ENCODE measurements at regions not wholly inside any gene's neighbourhood (a gene's known extent, or its start where the extent isn't known, plus 50 kb on each side); places are given as distances from the start of the nearest gene placed in this dataset.

DNA sequence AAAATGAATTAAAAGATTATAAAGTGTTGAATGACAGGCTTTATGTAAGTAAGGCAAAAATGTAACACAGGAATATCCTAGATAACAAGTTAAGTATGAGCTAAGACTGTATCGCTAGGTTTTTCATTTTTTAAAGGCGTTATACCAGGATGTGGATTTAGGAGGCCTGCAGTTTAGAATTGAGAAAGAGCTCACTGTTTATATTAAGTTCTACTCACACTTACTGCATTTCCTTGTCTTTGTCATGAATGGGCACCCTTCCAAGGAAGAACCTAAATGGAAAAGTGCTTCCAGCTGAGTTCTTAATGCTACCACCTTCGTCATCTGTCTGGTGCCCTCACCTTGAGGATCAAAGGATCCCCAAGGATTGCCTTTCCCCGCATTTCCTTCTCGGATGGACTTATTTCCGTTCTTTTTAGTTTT is 148.7 kb downstream of the SOX4 start:
- TF ChIP-seq, protein P1, sequence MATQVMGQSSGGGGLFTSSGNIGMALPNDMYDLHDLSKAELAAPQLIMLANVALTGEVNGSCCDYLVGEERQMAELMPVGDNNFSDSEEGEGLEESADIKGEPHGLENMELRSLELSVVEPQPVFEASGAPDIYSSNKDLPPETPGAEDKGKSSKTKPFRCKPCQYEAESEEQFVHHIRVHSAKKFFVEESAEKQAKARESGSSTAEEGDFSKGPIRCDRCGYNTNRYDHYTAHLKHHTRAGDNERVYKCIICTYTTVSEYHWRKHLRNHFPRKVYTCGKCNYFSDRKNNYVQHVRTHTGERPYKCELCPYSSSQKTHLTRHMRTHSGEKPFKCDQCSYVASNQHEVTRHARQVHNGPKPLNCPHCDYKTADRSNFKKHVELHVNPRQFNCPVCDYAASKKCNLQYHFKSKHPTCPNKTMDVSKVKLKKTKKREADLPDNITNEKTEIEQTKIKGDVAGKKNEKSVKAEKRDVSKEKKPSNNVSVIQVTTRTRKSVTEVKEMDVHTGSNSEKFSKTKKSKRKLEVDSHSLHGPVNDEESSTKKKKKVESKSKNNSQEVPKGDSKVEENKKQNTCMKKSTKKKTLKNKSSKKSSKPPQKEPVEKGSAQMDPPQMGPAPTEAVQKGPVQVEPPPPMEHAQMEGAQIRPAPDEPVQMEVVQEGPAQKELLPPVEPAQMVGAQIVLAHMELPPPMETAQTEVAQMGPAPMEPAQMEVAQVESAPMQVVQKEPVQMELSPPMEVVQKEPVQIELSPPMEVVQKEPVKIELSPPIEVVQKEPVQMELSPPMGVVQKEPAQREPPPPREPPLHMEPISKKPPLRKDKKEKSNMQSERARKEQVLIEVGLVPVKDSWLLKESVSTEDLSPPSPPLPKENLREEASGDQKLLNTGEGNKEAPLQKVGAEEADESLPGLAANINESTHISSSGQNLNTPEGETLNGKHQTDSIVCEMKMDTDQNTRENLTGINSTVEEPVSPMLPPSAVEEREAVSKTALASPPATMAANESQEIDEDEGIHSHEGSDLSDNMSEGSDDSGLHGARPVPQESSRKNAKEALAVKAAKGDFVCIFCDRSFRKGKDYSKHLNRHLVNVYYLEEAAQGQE (IDR thresholded peaks at IDR 0.05; ENCODE audit: insufficient replicate concordance, low read depth), result no peak
- TF ChIP-seq, protein P2, sequence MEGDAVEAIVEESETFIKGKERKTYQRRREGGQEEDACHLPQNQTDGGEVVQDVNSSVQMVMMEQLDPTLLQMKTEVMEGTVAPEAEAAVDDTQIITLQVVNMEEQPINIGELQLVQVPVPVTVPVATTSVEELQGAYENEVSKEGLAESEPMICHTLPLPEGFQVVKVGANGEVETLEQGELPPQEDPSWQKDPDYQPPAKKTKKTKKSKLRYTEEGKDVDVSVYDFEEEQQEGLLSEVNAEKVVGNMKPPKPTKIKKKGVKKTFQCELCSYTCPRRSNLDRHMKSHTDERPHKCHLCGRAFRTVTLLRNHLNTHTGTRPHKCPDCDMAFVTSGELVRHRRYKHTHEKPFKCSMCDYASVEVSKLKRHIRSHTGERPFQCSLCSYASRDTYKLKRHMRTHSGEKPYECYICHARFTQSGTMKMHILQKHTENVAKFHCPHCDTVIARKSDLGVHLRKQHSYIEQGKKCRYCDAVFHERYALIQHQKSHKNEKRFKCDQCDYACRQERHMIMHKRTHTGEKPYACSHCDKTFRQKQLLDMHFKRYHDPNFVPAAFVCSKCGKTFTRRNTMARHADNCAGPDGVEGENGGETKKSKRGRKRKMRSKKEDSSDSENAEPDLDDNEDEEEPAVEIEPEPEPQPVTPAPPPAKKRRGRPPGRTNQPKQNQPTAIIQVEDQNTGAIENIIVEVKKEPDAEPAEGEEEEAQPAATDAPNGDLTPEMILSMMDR (IDR thresholded peaks at IDR 0.05; ENCODE audit: insufficient read depth, low read length), result no peak
- TF ChIP-seq POLR2AphosphoS5 (IDR thresholded peaks at IDR 0.05; ENCODE audit: low read depth) (no peak), SPI1 (IDR thresholded peaks at IDR 0.05; ENCODE audit: borderline replicate concordance, low read depth) (no peak), GABPA (IDR thresholded peaks at IDR 0.05; ENCODE audit: low read depth) (no peak)
- DNase-seq (ENCODE audit: low read depth in 1 of 2, low spot score in 1 of 2), result no peak
- Histone ChIP-seq H3K4me3 (replicated peaks; ENCODE audit: insufficient read depth, low read length) (no peak overlapping the region), H3K27me3 (ENCODE audit: insufficient read depth, poor library complexity, severe bottlenecking) (no peaks in the 10 kb centered on the region), H3K27ac (replicated peaks) (no peak overlapping the region)

DNA sequence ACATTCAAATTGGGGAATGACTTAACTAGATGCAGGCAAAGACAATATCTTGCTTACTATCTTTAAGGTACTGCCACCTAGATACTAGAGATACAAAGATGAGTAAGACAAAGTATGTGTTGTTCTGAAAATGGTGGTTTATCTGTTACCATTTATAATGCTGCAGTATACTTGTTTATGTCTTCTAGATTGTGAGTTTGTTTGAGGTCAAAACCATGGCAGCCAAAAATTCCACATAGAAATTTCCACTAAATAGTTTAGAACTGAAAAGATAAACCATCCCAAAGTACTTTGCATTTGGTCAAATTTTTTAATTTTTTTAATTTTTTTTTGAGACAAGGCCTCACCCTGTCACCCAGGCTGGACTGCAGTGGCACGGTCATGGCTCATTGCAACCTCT is 150.8 kb downstream of the SOX4 start:
- DNase-seq (ENCODE audit: low read depth in 1 of 2, low spot score in 1 of 2), result no peak
- Histone ChIP-seq H3K27ac (replicated peaks) (no peak overlapping the region), H3K27me3 (ENCODE audit: insufficient read depth, poor library complexity, severe bottlenecking) (no peaks in the 10 kb centered on the region), H3K4me3 (replicated peaks; ENCODE audit: insufficient read depth, low read length) (no peak overlapping the region)
- TF ChIP-seq SPI1 (IDR thresholded peaks at IDR 0.05; ENCODE audit: borderline replicate concordance, low read depth), result no peak

DNA sequence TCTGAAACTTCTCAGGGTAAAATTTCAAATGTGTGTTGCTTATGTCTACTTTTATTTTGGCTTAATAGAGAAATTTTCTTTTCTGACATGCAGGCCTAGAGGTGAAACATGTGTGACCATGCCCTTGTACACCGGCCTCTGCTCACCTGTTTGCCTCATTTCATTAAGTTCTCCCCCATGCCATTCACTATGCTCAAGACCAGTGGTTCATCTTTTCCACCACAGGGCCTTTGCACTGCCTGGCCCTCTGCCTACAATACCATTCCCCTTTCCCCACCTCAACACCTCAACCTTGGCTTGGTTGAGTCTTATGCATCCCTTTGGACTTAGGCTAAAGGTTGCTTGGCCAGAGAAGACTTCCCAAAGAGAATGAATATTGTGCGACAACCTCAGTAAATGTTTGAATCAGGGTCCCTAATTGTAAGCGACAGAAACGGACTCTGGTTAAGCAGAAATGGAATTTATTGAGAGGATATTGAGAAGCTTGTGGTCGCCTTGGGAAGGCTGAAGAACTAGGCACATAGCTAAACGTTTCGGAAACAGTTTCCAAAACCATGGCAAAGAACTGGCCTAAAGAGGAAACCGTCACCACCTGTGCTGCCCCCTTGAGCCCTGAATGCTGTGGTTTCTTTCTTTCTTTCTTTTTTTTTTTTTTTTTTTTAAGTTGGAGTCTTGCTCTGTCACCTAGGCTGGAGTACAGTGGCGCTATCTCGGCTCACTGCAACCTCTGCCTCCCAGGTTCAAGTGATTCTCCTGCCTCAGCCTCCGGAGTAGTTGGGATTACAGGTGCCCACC is 152.2 kb downstream of the SOX4 start:
- H3K27ac ChIP-seq (replicated peaks), result no peak overlapping the region
- DNase-seq (ENCODE audit: low read depth in 1 of 2, low spot score in 1 of 2), result no peak
- H3K4me3 ChIP-seq (replicated peaks; ENCODE audit: insufficient read depth, low read length), result no peak overlapping the region
- no peaks in the 10 kb centered on the region for H3K27me3 ChIP-seq (ENCODE audit: insufficient read depth, poor library complexity, severe bottlenecking)
- TF ChIP-seq, protein P2 (IDR thresholded peaks at IDR 0.05; ENCODE audit: insufficient read depth, low read length), result no peak
- TF ChIP-seq GABPA (IDR thresholded peaks at IDR 0.05; ENCODE audit: low read depth), result no peak
- no peak for TF ChIP-seq SPI1 (IDR thresholded peaks at IDR 0.05; ENCODE audit: borderline replicate concordance, low read depth)
- TF ChIP-seq, protein P1 (IDR thresholded peaks at IDR 0.05; ENCODE audit: insufficient replicate concordance, low read depth), result no peak

DNA sequence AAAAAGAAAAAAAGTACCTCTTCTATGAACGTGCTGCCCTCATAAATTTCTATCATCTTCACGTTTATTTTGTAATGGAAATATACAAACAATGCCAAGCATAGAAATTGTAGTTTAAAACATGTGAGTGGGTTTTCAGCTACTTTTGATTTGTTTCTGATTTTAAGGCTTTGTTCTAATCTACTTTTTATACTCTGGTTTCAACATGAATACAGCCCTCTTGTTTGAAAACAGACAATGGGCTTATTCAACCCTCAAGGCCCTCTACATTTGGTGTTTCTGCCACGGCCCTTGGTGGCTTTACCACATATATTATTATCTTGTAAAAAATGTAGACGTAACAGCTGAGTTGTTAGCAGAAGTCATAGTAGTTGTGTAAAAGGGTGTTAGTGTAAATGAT is 153.9 kb downstream of the SOX4 start:
- H3K27ac ChIP-seq (replicated peaks), result no peak overlapping the region
- no peaks in the 10 kb centered on the region for H3K27me3 ChIP-seq (ENCODE audit: insufficient read depth, poor library complexity, severe bottlenecking)
- DNase-seq (ENCODE audit: low read depth in 1 of 2, low spot score in 1 of 2), result no peak
- TF ChIP-seq POLR2AphosphoS5 (IDR thresholded peaks at IDR 0.05; ENCODE audit: low read depth) (no peak), GABPA (IDR thresholded peaks at IDR 0.05; ENCODE audit: low read depth) (no peak), SPI1 (IDR thresholded peaks at IDR 0.05; ENCODE audit: borderline replicate concordance, low read depth) (no peak)
- TF ChIP-seq, protein P1 (IDR thresholded peaks at IDR 0.05; ENCODE audit: insufficient replicate concordance, low read depth), result no peak
- TF ChIP-seq, protein P2 (IDR thresholded peaks at IDR 0.05; ENCODE audit: insufficient read depth, low read length), result no peak
- no peak overlapping the region for H3K4me3 ChIP-seq (replicated peaks; ENCODE audit: insufficient read depth, low read length)
